ENCODE measurements at regions not wholly inside any gene's neighbourhood (a gene's known extent, or its start where the extent isn't known, plus 50 kb on each side); places are given as distances from the start of the nearest gene placed in this dataset.

DNA sequence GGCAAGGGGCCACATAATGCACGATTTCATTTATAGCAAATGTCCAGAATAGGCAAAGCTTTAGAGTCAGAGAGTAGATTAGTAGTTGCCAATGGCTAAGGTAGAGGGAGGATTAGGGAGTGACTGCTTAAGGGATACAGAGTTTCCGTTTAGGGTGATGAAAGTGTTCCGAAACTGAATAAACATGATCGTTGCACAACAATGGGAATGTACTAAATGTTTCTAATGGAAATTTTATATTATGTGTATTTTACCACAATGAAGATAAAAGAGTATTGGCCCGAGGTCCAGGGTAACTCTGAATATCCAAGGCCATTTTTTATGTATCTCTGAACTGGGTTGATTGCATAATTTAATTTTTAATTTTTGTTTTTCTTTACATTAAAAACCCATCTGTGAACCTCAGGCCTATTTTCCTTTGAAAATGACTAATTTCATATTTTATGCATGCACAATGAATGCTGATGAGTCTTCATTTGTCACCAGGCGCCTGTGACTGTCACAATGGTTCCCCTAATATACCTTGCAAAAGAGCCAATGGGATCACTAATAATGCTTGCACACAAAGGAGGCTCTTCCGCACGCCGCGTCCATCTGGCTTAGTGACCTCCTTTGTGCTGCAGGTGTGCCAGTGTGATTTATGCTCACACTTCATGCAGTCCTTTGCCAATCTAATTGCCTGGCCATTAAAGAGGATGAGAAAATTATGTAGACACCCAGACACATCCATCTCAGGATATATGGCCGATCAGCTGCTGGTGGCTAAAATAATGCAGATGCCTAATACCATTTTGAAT, 612.5 kb downstream of the CDH26 start:
- intact Hi-C loops (cut with DNase I; ENCODE audit: low total_unique reads), result no loop called here
- H3K9me3 ChIP-seq, result no peaks in the 10 kb centered on the region
- TF ChIP-seq EP300 (IDR thresholded peaks at IDR 0.05) (no peak), POLR2AphosphoS5 (IDR thresholded peaks at IDR 0.05) (no peak), POLR2A (IDR thresholded peaks at IDR 0.05) (no peak)
- TF ChIP-seq, protein P1, sequence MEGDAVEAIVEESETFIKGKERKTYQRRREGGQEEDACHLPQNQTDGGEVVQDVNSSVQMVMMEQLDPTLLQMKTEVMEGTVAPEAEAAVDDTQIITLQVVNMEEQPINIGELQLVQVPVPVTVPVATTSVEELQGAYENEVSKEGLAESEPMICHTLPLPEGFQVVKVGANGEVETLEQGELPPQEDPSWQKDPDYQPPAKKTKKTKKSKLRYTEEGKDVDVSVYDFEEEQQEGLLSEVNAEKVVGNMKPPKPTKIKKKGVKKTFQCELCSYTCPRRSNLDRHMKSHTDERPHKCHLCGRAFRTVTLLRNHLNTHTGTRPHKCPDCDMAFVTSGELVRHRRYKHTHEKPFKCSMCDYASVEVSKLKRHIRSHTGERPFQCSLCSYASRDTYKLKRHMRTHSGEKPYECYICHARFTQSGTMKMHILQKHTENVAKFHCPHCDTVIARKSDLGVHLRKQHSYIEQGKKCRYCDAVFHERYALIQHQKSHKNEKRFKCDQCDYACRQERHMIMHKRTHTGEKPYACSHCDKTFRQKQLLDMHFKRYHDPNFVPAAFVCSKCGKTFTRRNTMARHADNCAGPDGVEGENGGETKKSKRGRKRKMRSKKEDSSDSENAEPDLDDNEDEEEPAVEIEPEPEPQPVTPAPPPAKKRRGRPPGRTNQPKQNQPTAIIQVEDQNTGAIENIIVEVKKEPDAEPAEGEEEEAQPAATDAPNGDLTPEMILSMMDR (IDR thresholded peaks at IDR 0.05), result no peak

DNA sequence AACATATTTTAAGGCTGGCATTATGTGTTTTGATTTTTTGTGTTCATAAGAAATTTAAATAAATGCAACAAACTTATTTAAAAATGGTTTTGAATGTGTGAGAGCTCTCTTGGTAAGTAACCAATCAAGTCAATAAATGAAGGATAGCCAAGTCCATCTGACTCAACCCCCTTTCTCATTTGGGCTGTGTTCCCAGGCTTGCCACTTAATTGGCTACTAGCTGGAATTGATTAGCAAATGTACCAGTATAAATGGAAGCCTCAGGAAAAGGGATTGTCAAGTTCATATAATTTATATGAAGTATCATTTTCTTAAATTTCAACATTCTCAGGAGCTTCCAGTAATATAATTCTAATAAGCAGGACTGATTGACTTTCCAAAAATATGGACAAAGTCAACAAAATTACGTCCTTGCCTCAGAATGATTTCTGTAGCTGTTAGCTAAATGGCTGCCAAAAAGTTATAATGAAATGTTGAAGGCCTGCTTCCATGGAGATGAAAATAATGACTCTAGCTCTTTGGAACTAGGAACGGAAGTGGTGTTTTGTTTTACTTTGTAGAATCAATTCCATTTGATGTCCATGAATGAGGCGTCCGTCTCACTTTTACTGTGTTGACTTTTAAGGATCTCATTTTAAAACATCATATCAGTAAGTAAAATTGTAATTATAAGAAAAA, 614.9 kb downstream of the CDH26 start:
- TF ChIP-seq EP300 (IDR thresholded peaks at IDR 0.05), result no peak
- TF ChIP-seq, protein P1 (IDR thresholded peaks at IDR 0.05), result no peak
- TF ChIP-seq POLR2AphosphoS5 (IDR thresholded peaks at IDR 0.05), result no peak
- TF ChIP-seq POLR2A (IDR thresholded peaks at IDR 0.05), result no peak
- no peak overlapping the region for H3K27ac ChIP-seq

More for the DNA sequence above, 612.5 kb downstream of the CDH26 start:
- no peak for DNase-seq
- 86 to 89% (median 87%) methylated on average over 11 of the region's 11 CpGs for WGBS, 5 donors
- H3K36me3 ChIP-seq, result no peaks in the 10 kb centered on the region
- H3K4me1 ChIP-seq, result no peaks in the 10 kb centered on the region
- H3K27me3 ChIP-seq, result peaks cover 0 to 5% (median 0%) of the 10 kb centered on the region in 3 donors
- H3K27ac ChIP-seq, result no peak overlapping the region
- H3K4me3 ChIP-seq, result no peak overlapping the region

DNA sequence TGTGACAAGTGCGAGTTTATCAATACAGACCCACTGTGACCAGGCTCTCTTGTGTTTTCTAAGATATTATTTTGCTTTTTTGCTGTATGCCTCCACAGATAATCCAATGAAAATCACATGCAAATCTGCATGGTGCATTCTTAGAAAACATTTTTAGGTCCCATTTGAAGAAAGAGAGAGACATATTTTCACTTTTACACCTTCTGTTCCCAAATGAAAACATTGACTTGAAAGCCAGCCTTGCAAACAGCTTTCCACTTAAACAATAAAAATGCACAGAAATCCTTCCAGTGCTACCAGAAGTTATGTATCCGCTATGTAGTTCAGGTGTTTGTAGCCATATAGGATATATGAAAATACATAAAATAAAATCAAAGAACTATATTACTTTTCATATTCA, 618.0 kb downstream of the CDH26 start:
- TF ChIP-seq, protein P1 (IDR thresholded peaks at IDR 0.05), result no peak
- TF ChIP-seq EP300 (IDR thresholded peaks at IDR 0.05) (no peak), POLR2AphosphoS5 (IDR thresholded peaks at IDR 0.05) (no peak), POLR2A (IDR thresholded peaks at IDR 0.05) (no peak)
- Histone ChIP-seq H3K4me3 (no peak overlapping the region), H3K9me3 (no peaks in the 10 kb centered on the region), H3K4me1 (no peaks in the 10 kb centered on the region), H3K27ac (no peak overlapping the region), H3K36me3 (no peaks in the 10 kb centered on the region), H3K27me3 (peaks cover 0 to 4% (median 0%) of the 10 kb centered on the region in 3 donors)
- WGBS, 5 donors, result 56 to 76% (median 64%) methylated on average over 2 of the region's 2 CpGs
- intact Hi-C loops (cut with DNase I; ENCODE audit: low total_unique reads), result no loop called here
- DNase-seq, result no peak

More for the DNA sequence above, 614.9 kb downstream of the CDH26 start:
- Histone ChIP-seq H3K27me3 (peaks cover 0 to 5% (median 0%) of the 10 kb centered on the region in 3 donors), H3K9me3 (no peaks in the 10 kb centered on the region), H3K36me3 (no peaks in the 10 kb centered on the region), H3K4me3 (no peak overlapping the region), H3K4me1 (no peaks in the 10 kb centered on the region)
- DNase-seq, result peak in 1 of 2 donors; percentile 19
- intact Hi-C loops (cut with DNase I; ENCODE audit: low total_unique reads), result no loop called here
- 56 to 77% (median 72%) methylated on average over 4 of the region's 4 CpGs for WGBS, 5 donors

DNA sequence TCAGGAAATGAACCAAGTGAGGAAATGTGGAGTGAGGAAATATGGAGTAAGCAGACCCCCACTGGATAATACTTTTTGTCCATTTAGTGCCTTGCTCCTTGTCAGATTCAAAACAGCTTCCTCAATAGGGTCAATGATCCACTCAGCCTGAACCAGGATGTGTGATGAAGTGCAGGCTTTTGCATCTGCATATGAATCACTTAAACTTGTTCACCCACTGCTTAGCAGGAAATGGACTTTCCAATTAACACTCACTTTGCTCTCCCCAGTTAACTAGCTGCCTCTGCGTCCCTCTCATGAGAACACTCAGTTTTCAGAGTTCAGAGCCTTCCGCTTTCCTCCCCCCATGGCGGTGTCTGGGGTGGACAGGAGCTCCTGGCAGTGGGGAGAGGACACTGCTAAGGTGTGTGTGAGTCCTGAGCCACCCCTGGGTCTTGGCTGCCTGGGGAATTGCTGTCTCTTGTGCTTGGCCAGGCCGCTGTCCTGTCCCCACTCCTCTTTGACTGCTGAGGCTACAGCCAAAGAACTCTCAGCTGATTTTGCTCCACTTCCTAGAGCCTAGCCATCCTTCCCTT, 621.8 kb downstream of the CDH26 start:
- Histone ChIP-seq H3K27me3 (peaks cover 0 to 15% (median 0%) of the 10 kb centered on the region in 3 donors), H3K36me3 (no peaks in the 10 kb centered on the region), H3K9me3 (no peaks in the 10 kb centered on the region), H3K27ac (no peak overlapping the region), H3K4me3 (no peak overlapping the region), H3K4me1 (no peaks in the 10 kb centered on the region)
- 58 to 72% (median 70%) methylated on average over 4 of the region's 4 CpGs for WGBS, 5 donors
- TF ChIP-seq, protein P1 (IDR thresholded peaks at IDR 0.05), result no peak
- no peak for TF ChIP-seq POLR2A (IDR thresholded peaks at IDR 0.05)
- no peak for TF ChIP-seq POLR2AphosphoS5 (IDR thresholded peaks at IDR 0.05)
- TF ChIP-seq EP300 (IDR thresholded peaks at IDR 0.05), result no peak
- intact Hi-C loops (cut with DNase I; ENCODE audit: low total_unique reads), result no loop called here
- DNase-seq, result no peak

All from stomach (tissue), 8 donors.